SIG-M5 treated with dmso at 0.1 percent for 504 hours (cell line): ENCODE measurements at regions not wholly inside any gene's neighbourhood (a gene's known extent, or its start where the extent isn't known, plus 50 kb on each side); places are given as distances from the start of the nearest gene placed in this dataset.
"Not testable (repeated sequence)": the region's sequence is repeated elsewhere in the genome, so short reads cannot be mapped to it uniquely, and the experiment has no call there.

ENCODE experiments used
- DNase-seq: peaks from one replicate; lab custom pipeline; 2025; ENCODE audit not compliant: unreplicated experiment; lab: John Stamatoyannopoulos, UW

- DNase-seq: no peak
Observed at GRCh38 chr6:5898563-5898962, 108.2 kb downstream of the NRN1 start.

- no peak for DNase-seq
Observed at GRCh38 chr6:5898102-5898501, 108.6 kb downstream of the NRN1 start.

DNA sequence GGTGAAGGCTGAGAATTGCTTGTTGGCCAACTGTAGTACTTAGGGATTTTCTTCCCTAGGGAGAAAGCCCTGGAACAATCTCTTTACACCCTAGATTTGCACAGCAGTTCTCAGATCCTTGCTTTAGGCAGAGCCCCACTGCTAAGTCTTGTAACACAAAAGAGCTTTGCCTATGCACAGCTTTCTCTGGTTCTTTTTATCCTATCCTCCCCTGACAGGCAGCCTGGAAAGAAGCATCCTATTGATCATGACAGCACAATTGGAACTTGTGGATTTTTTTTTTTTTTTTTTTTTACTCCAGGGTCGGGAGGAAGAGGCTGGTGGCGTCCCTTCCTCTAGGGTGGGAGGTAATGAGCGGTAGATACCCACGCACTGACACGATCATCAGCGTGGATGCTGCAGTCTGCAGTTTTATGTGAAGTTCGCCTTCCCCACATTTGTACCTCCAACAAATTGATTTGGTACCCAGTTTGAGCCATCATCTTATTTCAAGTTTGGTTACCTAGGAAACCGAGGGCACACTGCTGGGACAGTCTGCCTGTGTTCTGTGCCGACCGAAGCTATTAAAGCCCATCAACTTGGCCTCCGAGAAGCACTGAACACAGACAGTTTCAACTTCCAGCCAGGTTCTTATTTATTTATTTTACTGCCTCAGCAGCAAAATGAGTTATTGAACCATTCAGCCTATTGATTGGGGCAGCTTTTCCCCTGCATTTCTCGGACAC, 110.1 kb downstream of the NRN1 start:
- DNase-seq: no peak

- DNase-seq: no peak
Observed at GRCh38 chr6:5894357-5894756, 112.4 kb downstream of the NRN1 start.

- DNase-seq: no peak
Observed at GRCh38 chr6:5893295-5893694, 113.4 kb downstream of the NRN1 start.

DNA sequence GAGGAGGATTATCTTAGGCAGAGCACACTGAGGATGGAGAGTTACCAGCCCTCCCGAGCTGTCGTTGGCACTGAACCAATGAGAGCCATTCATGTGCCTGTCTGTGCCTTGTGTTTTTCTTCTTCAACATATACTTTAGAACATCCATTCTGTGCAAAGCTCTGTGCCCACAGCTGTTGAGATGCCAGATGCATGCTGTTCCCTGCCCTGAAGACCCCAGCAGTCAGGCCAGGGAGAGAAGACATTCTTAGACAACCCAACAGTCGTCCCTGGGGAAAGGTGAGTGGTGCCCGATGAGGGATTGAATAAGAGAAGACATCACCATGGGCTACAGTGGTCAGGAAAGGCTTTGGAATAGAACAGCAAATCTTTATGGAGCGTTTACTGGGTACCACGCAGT, 114.1 kb downstream of the NRN1 start:
- DNase-seq: no peak

GRCh38 chr6:5878792-5879191, 127.9 kb downstream of the NRN1 start:
- no peak for DNase-seq

GRCh38 chr6:5876076-5876475, 130.6 kb downstream of the NRN1 start:
- no peak for DNase-seq

- not testable (repeated sequence) for DNase-seq
Observed at GRCh38 chr6:5873976-5874375, 132.7 kb downstream of the NRN1 start.

GRCh38 chr6:5871296-5871695, 135.4 kb downstream of the NRN1 start:
- no peak for DNase-seq

DNA sequence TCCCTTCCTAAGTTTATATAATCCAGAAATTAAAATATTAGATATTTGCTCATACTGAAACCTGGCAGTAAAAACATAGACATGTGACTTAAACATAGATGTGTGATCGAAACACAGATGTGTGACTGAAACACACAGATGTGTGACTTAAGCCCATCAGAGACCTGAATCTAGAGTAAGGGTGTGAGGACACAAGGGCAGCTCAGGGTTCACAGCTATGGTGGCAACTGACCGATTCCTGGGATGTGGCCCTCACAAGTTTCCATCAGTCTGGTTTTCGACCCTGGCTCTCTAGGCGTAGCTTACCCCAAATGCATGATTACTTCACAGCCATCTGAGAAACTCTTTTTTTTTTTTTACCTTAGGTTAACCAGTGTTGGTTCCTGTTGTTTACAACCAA, 137.0 kb downstream of the NRN1 start:
- no peak for DNase-seq

GRCh38 chr6:5869261-5869660, 137.5 kb downstream of the NRN1 start:
- no peak for DNase-seq

GRCh38 chr6:5866547-5867051, 140.1 kb downstream of the NRN1 start:
- peak; percentile 34 for DNase-seq

DNA sequence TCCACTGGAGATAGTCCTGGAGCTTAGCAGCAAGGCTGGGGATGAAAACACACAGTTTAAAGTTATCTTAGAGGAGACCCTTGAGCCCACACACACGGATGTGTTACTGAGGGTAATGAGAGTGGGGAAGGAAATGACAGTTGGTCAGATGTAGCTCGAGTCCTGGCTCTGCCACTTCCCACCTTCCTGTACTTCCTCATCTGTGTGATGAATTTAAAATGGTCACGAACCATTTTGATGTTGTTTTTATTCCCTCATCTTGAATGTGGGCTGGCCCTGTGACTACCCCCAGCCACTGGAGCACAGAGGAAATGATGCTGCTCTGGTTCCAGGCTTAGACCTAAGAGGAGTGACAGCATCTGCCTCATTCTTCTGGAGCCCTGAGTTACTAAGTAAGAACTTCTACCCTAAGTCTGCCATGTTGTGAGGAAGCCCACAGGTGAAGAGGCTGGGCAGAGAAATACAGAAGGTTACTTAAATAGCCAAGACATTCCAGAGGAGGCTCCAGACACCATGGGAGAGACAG, 141.2 kb downstream of the NRN1 start:
- no peak for DNase-seq

GRCh38 chr6:5860849-5861248, 145.9 kb downstream of the NRN1 start:
- DNase-seq: no peak

- no peak for DNase-seq
Observed at GRCh38 chr6:5855787-5856470, 150.8 kb downstream of the NRN1 start.

GRCh38 chr6:5854899-5855298, 151.8 kb downstream of the NRN1 start:
- DNase-seq: no peak

GRCh38 chr6:5851261-5851757, 155.4 kb downstream of the NRN1 start:
- DNase-seq: no peak

GRCh38 chr6:5850848-5851255, 155.9 kb downstream of the NRN1 start:
- no peak for DNase-seq

DNA sequence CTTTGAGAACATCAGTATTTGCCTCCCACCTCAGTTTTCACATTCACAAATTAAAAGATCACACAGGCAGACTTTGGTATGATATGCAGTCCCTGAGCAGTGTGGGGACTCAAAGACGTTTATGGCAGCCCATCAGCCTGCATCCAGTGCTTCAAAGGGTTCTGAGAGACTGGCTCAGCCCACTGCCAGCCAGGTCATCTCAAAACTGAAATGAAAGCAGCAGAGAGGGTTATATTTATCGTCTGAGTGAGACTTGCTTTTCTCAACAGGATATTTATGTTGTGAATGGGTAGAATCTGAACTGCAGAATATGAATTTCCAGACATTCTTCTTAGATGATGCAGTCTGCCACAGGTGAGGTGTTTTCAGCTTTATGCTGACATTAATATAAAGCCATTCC, 159.8 kb downstream of the NRN1 start:
- no peak for DNase-seq

DNA sequence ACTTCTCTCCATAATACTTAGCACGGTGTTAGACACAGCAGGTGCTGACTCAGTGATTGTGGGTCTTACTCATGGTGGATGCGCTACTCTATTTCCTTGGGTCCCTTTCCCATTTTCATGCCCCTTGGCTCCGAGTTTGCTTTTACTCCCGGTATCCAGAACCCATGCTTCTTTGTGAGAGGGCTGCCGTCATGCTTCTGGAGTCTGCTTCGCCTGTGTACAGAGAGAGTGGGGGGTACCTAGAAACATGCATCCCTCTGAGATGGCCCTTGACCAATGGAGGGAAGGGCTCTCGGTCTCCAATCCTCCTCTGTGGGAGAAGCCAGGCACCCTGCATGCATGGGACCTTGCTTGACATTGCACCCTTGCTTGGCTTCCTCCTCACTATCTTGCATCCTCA, 160.4 kb downstream of the NRN1 start:
- no peak for DNase-seq

DNA sequence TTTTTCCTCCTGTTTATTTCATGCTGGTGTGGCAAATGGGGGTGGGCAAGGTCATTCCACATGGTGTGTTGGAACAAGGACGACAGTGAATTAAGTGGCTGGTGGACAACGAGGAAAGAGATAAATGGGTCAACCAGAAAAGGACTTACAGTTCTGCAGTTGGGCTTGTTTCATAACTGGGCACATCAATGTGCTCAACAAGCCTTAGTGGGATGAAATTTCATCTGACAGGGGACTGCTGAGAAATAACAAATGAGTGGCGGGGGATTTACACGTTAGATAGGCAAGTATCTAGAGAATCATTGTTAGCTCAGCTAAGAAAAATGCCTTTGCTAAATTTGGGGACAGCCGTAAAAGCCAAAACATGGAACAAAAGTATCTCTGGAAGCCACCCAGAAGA, 163.6 kb downstream of the NRN1 start:
- DNase-seq: no peak
